Hindlimb muscle (tissue), 1 donor: ENCODE measurements at regions not wholly inside any gene's neighbourhood (a gene's known extent, or its start where the extent isn't known, plus 50 kb on each side); places are given as distances from the start of the nearest gene placed in this dataset.
"Not testable (repeated sequence)": the region's sequence is repeated elsewhere in the genome, so short reads cannot be mapped to it uniquely, and the experiment has no call there.

Source experiments
- DNase-seq: peaks from one replicate; pipeline ENCODE4 v3.0.0-alpha.2; 2013

DNA sequence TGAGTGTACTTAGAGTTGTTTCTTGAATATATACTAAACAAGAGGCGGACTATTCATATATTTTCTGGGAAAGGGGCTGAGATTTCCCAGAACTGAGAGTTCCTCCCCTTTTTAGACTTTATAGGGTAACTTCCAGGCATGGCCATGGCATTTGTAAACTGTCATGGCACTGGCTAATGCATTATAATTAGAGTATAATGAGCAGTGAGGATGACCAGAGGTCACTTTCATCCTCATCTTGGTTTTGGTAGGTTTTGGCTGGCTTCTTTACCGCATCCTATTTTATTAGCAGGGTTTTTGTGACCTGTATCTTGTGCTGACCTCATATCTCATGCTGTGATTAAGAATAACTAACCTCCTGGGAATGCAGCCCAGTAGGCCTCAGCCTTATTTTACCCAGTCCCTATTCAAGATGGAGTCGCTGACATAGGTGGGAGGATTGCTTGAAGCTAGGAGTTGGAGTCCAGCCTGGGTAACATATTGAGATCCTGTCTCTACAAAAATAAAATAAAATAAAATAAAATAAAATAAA lies 91.4 kb downstream of the MOBP start:
- DNase-seq = no peak

DNA sequence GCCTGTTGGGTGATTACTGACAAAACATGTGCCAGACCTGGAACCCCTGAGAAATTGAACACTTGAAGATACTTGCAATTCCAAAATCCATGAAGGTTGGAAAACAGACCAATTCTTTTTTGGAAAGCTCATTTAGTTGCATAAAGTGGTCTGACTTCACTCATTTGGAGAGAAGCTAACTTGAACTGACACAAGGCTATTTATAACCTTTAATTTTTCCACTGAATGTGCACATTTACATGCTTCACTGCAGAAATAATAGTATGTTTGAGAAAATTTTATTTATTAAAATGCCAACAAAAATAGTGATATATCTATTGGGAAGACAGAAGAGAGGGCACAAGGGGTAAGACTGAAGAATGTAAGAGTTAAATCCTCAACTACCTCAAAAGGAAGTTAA lies 92.1 kb downstream of the MOBP start:
- no peak for DNase-seq

DNA sequence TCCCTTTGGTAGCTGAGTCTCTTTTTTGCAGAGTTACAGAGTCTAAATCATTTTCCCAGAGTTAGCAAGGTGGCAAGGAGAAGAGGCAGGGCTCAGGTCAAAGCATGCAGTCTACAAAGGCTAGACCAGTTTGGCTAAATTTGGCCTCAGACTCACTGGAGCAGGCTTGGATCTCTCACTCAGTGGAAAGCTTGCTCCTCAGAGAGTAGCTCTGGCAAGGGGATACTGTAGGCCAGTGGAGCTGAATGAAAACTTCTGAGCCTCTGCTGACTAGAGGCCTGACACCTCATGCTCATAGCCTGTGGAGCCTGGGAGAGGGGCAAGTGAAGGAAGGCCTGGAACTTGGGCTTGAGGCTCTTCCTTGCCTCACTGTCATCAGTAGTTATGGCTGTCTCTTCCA lies 101.0 kb downstream of the MOBP start:
- DNase-seq = no peak

DNA sequence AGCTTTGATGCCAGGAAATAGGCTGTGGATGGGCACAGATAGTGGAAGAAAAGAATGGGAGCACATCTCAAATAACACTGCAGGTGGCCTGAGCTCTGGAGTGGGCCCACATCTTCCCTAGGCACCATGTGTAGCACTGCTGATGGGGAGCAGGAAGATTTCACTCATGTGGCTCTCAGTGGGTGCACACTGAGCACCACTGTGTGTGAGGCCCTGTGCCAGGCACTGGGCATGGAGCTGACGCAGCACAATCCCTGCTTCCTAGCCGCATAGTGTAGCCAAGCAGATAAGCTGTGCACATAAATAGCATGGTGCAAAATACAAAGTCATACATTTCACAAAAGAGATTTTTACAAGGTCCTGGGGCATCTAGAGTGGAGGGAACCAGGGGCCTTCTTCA lies 101.6 kb downstream of the MOBP start:
- DNase-seq = no peak

DNA sequence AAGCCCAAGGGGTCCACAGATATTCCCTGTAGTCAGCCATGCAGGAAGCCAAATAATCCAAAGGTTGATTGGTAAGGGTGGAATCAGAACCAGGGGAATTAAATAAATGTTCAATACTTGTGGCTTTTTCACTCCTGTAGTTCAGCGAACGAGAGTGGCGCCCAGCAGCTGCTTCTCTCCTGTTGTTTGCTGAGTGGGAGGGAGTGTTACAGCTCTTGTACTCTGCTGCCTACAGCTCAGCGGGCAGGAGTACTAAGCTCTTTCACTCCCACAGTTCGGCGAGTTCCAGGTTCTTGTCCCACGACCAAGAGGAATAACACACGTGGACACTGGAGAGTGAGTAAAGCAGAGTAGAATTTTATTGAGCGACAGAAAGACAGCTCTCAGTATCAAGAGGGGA lies 105.9 kb downstream of the MOBP start:
- DNase-seq = no peak

DNA sequence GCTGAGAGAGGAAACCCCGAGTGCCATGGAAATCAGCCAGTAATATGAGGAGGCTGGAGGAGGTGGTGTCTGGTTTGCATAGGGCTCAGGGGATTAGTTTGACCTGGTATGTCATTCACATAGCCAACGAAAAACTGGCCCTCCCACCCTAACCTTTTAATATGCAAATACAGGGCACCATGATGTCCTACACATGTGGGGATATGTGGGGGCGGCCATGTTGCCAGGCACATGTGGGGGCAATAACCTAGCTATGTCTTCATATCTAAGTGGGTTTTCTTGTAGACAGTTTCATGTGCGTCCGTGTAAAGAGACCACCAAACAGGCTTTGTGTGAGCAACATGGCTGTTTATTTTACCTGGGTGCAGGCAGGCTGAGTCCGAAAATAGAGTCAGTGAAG lies 110.1 kb downstream of the MOBP start:
- DNase-seq = no peak

DNA sequence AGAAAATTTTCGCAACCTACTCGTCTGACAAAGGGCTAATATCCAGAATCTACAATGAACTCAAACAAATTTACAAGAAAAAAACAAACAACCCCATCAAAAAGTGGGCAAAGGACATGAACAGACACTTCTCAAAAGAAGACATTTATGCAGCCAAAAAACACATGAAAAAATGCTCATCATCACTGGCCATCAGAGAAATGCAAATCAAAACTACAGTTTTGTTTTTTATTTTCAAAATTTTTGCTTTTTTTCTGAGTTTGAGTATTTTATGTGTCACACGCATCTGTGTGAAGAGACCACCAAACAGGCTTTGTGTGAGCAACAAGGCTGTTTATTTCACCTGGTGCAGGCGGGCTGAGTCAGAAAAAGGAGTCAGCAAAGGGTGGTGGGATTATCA lies 118.7 kb downstream of the MOBP start:
- not testable (repeated sequence) for DNase-seq

DNA sequence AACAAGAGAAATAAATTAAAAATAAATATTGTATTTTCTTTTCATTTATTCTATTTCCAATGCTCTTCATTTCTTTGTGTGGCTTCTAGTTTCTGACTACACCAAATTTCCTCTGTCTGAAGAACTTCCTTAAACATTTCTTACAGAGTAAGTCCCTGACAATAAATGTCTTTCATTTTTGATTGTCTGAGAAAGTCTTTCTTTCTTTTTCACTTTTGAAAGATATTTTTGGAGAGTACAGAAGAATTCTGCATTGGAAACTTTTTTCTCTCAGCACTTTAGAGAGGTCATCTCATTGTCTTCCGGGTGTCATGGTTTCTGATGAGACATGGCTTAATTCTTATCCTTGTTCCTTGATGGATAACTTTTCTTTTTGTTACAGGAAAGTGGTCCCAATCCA lies 119.6 kb downstream of the MOBP start:
- DNase-seq = no peak

DNA sequence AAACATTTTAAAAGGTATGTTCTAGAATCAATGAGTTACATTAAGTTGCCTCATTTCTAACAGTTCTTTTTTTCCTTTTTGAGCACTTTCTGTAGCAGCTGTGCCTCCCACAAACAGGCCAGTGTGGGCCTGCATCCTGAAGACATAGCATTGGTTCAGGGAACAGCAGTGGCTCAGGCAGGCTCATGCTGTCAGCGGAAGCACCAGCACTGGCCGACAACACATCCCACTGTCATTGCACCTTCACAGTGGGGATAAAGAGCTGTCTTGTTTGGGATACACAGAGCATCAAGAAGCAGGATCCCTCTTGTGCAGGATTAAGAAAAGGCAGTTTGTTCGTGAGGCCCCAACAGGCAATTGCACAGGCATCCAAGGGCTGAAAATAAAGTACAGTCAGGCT lies 123.3 kb downstream of the MOBP start:
- DNase-seq = no peak

DNA sequence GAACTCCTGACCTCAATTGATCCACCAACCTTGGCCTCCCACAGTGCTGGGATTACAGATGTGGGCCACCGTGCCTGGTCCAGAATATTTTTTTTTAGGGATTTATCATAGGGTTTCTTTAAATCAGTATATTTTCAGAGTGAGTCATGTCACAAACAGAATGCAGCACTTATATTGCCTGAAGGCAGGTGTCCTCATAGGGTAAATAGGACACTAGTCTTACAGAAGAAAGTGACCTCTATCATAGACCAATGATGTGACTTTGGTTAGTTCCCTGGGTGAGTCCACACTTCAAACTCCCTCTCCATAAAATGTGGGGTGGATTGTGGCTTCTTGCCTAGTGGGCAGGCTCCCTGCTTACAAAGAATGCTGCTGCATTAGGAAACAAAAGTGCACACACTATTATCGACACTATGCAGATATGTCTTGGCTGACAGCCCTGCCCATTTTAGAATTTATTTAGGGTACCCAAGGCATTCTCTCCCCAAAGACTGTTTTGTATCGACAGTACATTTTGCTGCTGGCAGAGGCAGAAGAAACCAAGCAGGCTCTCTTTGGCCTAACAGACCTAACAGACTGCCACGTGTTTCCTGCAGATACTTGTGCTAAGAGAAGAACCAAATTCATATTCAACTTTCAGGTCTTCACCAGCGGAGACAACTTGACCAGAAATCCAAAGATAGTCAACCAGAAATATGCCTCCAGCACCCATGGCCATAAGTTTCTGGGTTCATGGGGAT lies 125.0 kb downstream of the MOBP start:
- DNase-seq = no peak

DNA sequence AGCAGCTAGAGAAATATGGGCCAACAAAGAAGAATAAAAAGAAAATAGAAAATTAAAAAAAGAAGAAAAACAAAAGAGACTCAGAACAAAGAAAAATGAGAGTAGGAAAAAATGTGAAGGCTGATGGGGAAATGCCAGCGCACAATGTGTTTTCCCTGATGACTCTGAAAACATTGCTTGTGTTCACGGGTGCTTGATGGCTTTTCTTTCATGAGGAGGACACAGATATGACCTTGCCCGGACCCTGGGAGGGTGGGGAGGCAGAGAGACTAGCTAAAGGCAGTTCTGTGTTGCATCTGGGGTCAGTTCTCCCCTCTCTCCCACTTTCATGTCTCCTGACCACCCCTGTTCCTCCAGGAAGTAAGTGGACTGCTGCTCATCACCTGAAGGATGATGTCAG lies 125.9 kb downstream of the MOBP start:
- DNase-seq = no peak

DNA sequence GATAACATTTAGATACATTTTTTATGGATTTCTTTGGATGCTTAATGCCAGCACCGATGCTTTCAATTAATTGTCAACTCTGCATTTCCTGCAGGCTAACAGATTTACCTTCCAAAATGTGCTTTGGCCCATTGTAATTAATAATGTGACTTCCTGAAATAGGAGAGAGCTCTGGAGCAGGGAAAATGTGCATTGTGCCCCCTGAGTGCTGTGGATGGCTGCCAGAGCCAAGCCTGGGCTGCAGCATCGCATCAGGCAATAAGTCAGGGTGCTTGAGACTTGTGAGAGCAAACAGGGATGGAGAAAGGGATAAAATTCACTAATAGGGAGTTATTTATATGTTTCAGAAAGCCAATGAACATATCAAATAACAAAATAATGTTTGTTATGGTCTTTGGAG lies 133.8 kb downstream of the MOBP start:
- no peak for DNase-seq

DNA sequence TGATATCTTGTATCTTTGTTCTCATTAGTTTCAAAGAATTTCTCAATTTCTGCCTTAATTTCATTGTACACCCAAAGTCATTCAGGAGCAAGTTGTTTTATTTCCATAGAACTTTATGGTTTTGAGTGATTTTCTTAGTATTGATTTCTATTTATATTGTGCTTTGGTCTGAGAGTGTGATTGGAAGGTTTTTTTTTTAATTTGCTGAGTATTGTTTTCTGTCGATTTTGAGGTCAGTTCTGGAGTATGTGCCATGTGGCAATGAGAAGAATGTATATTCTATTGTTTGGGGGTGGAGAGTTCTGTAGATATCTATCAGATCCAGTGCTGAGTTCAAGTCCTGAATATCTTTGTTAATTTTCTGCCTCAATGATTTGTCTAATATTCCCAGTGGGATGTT lies 138.4 kb downstream of the MOBP start:
- no peak for DNase-seq

DNA sequence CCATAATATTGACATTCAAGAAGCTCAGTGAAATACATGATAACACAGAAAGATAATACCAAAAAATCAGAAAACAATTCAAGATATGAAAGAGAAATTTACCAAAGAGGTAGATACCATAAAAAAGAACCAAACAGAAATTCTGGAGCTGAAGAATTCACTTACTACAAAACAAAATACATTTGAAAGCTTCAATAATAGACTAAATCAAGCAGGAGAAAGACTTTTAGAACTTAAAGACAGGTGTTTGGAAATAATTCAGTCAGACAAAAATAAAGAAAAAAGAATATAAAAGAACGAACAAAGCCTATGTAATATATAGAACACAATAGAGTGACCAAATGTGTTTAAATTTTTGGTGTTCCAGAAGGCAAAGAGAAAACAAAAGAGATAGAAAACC lies 158.7 kb downstream of the MOBP start:
- no peak for DNase-seq

DNA sequence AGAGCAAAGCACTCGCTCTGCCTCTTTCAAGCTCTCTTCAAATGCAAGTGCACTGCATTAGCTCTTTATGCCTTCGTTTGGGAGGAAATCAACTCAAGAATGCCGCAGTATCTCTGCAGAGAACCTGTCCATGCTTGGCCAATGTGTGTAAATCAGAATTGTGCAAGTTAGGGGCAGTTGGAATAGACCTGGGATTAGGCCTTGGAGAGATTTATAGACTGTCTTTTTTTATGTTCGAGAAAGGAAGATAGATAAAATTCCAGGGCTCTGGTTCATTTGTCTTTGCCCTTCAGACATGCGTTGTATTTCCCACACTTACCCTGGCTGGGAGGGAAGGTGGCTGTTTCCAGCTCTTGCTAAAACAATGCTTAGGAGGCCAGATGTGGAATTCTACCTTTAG lies 163.7 kb downstream of the MOBP start:
- no peak for DNase-seq

DNA sequence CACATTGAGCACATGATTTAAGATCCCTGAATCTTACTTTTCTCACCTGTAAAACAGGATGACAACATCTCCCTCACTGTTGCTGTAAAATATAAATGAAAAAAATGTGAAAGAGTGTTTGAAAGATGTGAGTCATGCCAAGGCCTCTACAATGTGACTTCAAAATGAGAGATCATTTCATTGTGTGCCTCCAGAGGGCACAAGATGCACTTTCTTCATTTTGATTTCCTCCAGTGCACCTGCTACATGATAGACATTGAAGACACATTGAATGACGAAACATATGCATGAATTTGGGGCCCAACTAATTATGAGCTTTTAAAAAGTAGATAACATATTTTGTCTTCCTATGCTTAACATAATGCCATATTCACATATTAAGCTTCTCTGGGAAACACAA lies 170.3 kb downstream of the MOBP start:
- no peak for DNase-seq

DNA sequence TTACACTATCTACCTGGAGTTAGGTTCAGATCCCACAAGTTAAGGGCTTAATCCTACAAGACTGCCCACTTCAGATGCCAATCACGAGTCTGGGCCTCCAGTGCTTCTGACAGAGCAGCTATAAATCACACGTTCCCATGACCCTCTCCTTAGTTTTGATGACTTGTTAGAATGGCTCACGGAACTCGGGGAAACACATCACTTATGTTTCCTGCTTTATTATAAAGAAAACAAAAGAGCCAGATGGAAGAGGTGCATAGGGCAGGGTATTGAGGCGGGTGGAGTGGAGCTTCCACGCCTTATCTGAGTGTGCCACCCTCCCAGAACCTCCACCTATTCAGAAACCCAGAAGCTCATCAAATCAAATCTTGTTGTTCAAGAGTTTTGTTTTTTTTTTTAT lies 170.8 kb downstream of the MOBP start:
- no peak for DNase-seq

DNA sequence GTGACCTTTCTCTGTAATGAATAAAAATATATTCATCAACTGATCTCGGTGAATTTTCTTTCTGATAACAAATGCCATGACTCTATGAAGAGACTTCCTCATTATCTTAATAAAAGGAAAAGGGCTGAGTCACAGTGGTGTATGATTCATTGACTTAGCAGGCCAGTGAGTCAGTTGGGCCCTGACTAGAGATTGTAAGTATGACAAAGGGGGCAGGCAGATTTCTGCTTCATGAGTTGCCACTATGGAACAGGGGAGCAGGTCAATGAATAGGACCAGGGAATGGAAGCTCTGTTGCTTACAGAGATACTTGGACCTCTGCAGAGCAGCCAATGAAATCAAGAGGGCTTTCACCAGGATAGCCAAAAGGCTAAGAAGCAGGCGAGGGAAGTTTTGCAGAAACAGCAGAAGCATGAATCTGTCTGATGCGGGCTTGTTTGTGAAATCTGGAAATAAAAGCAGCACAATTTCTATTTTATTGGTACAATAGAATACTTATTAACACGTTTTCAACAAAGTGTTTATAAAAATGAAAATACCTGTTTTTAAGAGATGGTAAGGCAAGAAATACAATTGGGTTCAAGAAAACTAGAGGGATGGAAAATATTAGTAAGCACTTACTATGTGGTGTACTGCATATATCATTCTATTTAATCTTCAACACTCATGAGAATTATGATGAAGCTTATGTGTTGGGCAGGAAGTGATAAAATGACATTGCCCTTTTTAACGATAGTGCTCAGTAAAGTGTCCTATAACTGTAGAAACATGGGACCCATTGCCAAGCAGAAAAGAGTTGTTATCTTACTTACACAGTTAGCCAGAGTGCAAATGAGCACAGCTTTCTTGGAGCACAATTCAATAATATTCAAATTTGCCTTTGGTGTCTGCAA lies 169.8 kb upstream of the MYRIP start:
- DNase-seq = no peak

DNA sequence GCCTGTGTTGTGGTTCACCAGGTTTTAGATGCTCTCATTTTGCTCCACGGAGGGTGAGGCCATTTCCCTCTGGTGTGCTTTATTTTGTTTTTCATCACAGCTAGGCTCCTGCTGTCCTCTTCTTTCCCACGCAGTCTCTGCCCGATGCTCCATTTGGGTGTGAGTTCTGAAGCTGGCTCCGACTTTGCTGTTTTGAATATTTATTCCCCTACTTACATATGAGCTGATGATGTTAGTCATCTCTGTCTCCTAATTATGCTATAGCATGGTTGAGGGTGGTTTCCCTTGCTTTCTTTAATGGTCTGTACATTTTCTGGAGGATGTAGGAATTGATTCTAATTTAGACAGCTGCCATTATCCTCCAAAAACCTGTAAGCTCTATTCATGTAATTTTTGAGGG lies 168.1 kb upstream of the MYRIP start:
- no peak for DNase-seq

DNA sequence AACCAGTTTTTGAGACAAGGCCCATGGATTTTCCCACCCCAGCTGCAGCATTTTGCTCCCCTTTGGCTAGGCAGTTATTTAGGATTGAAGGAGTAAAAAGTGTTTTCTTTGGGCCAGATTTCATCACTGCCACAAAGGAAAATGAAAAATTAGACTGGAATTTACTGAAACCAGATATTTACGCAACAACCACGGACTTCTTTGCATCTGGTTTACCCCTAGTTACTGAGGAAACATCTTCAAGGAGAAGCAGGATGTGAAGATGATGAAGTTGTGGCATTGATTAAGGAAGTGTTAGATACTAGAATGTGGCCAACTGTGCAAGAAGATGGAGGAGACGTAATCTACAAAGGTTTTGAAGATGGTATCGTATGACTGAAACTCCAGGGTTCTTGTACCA lies 165.2 kb upstream of the MYRIP start:
- no peak for DNase-seq

DNA sequence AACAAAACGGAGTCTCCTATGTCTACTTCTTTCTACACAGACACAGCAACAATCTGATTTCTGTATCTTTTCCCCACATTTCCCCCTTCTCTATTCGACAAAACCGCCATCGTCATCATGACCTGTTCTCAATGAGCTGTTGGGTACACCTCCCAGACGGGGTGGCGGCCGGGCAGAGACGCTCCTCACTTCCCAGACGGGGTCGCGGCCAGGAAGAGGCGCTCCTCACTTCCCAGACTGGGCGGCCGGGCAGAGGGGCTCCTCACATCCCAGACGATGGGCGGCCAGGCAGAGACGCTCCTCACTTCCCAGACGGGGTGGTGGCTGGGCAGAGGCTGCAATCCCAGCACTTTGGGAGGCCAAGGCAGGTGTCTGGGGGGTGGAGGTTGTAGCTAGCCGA lies 158.2 kb upstream of the MYRIP start:
- DNase-seq = not testable (repeated sequence)

DNA sequence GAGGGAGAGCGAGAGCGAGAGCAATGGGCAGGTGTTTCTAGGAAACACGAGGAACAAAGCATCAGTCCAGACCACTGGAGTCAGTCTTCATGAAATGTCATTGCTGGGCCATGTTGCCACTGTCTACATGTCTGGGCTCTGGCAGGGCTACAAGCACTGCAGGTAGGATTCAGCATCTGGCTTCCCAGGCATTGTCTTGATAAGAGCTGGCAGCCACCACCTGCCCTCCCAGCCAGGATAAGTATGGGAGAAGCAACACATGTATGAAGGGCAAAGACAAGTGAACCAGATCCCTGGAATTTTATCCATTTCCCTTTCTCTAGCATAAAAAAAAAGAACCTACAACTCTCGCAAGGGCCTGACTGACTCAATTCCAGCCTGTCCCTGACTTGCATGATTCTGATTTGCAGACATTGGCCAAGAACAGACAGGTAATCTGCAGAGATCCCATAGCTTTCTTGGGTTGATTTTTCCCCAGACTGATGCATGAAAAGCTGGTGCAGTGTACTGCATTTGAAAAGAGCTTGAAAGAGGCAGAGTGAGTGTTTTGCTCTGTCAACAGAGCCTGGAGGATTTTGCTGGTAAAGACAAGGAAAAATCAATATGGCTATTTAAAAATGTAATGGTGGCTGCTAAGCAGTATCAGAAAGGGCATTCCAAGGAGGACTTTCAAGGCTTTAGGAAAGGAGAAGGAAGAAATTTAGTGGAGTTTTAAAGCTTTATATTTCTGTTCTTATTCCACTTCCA lies 157.2 kb upstream of the MYRIP start:
- no peak for DNase-seq

DNA sequence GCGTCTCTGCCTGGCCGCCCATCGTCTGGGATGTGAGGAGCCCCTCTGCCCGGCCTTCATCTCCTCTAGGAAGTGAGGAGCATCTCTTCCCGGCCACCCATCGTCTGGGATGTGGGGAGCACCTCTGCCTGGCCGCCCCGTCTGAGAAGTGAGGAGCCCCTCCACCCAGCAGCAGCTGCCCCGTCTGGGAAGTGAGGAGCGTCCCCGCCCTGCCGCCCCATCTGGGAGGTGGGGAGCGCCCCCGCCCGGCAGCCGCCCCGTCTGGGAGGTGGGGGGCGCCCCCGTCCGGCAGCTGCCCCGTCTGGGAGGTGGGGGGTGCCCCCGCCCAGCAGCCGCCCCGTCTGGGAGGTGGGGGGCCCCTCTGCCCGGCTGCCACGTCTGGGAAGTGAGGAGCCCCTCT lies 153.7 kb upstream of the MYRIP start:
- not testable (repeated sequence) for DNase-seq
